Liver (tissue), 8 donors: ENCODE measurements at regions not wholly inside any gene's neighbourhood (a gene's known extent, or its start where the extent isn't known, plus 50 kb on each side); places are given as distances from the start of the nearest gene placed in this dataset.

Experiments
- DNase-seq: peaks from one replicate; pipeline ENCODE4 v3.0.0-alpha.2; 2017; ENCODE audit warnings: low spot score
- H3K27ac ChIP-seq, 2 donors: one replicate each; pipeline ENCODE4 v1.7.0; 2013; ENCODE audit warnings: inconsistent platforms in 2 of 2, low read length in 2 of 2, control low read depth in 1 of 2, low read depth in 1 of 2, mild to moderate bottlenecking in 1 of 2
- H3K27me3 ChIP-seq, 4 donors: one replicate each; pipeline versions ENCODE4 v1.6.1 to v1.7.0; 2013; ENCODE audit warnings: low read length in 3 of 4, inconsistent platforms in 1 of 4, mild to moderate bottlenecking in 1 of 4, moderate library complexity in 1 of 4; ENCODE audit not compliant: control insufficient read depth in 4 of 4, insufficient read depth in 4 of 4
- H3K36me3 ChIP-seq, 4 donors: one replicate each; pipeline versions ENCODE4 v1.6.1 to v1.7.0; 2013; ENCODE audit warnings: low read length in 3 of 4, mild to moderate bottlenecking in 3 of 4, low read depth in 1 of 4, moderate library complexity in 1 of 4; ENCODE audit not compliant: control insufficient read depth in 4 of 4, insufficient read depth in 3 of 4
- H3K4me1 ChIP-seq, 4 donors: one replicate each; pipeline versions ENCODE4 v1.6.1 to v1.7.0; 2013; ENCODE audit warnings: low read length in 3 of 4, mild to moderate bottlenecking in 3 of 4, moderate library complexity in 1 of 4; ENCODE audit not compliant: control insufficient read depth in 4 of 4, insufficient read depth in 4 of 4
- H3K4me3 ChIP-seq, 3 donors: one replicate each; pipeline versions ENCODE4 v1.6.1 to v1.7.0; 2013; ENCODE audit warnings: low read length in 3 of 3, control low read depth in 1 of 3, low read depth in 1 of 3, mild to moderate bottlenecking in 1 of 3
- H3K9ac ChIP-seq, 2 donors: one replicate each; pipeline ENCODE4 v1.7.0; 2013; ENCODE audit warnings: low read length in 2 of 2, mild to moderate bottlenecking in 2 of 2, moderate library complexity in 2 of 2, control low read depth in 1 of 2, low read depth in 1 of 2
- H3K9me3 ChIP-seq, 4 donors: one replicate each; pipeline versions ENCODE4 v1.6.1 to v1.7.0; 2013; ENCODE audit warnings: low read length in 3 of 4; ENCODE audit not compliant: control insufficient read depth in 4 of 4
- ATF3 ChIP-seq: IDR thresholded peaks from 2 replicates; pipeline ENCODE4 v1.6.1; 2016; ENCODE audit warnings: antibody characterized with exemption
- CTCF ChIP-seq: fragments of 150-350 bp; IDR thresholded peaks from 2 replicates; pipeline ENCODE4 v1.5.1; 2017; ENCODE audit warnings: improper control_type of control experiment, low read depth, low read length; ENCODE audit not compliant: missing input control
- EGR1 ChIP-seq, 2 donors: IDR thresholded peaks; 2 replicates each; pipeline ENCODE4 v1.6.1; 2016 to 2018; ENCODE audit warnings: antibody characterized with exemption in 2 of 2, low read depth in 2 of 2
- FOXA1 ChIP-seq: IDR thresholded peaks from 2 replicates; pipeline ENCODE4 v1.6.1; 2016; ENCODE audit warnings: antibody characterized with exemption
- FOXA2 ChIP-seq: IDR thresholded peaks from 2 replicates; pipeline ENCODE4 v1.6.1; 2016; ENCODE audit warnings: antibody characterized with exemption
- GABPA ChIP-seq, 2 donors: IDR thresholded peaks in 1 of 2; conservative IDR thresholded peaks in 1 of 2; 2 replicates each; pipeline ENCODE4 v1.6.1; 2016; ENCODE audit warnings: antibody characterized with exemption in 2 of 2, mild to moderate bottlenecking in 1 of 2, moderate library complexity in 1 of 2
- HNF4A ChIP-seq, 2 donors: conservative IDR thresholded peaks; 2 replicates each; pipeline ENCODE4 v1.6.1; 2016; ENCODE audit warnings: antibody characterized with exemption in 2 of 2, mild to moderate bottlenecking in 2 of 2
- HNF4G ChIP-seq: IDR thresholded peaks from 2 replicates; pipeline ENCODE4 v1.6.1; 2016; ENCODE audit warnings: antibody characterized with exemption
- JUND ChIP-seq, 2 donors: IDR thresholded peaks; 2 replicates each; pipeline ENCODE4 v1.6.1; 2016; ENCODE audit warnings: antibody characterized with exemption in 2 of 2
- NR2F2 ChIP-seq: IDR thresholded peaks from 2 replicates; pipeline ENCODE4 v1.6.1; 2016; ENCODE audit warnings: antibody characterized with exemption
- RAD21 ChIP-seq, 2 donors: IDR thresholded peaks; 2 replicates each; pipeline ENCODE4 v1.6.1; 2016; ENCODE audit warnings: antibody characterized with exemption in 2 of 2, mild to moderate bottlenecking in 2 of 2
- RXRA ChIP-seq, 2 donors: IDR thresholded peaks; 2 replicates each; pipeline ENCODE4 v1.6.1; 2017 to 2018; ENCODE audit warnings: antibody characterized with exemption in 2 of 2, mild to moderate bottlenecking in 1 of 2
- SP1 ChIP-seq: IDR thresholded peaks from 2 replicates; pipeline ENCODE4 v1.6.1; 2018; ENCODE audit warnings: antibody characterized with exemption, mild to moderate bottlenecking
- TAF1 ChIP-seq: conservative IDR thresholded peaks from 2 replicates; pipeline ENCODE4 v1.6.1; 2016; ENCODE audit warnings: antibody characterized with exemption, mild to moderate bottlenecking
- YY1 ChIP-seq: IDR thresholded peaks from 2 replicates; pipeline ENCODE4 v1.6.1; 2016; ENCODE audit warnings: antibody characterized with exemption, mild to moderate bottlenecking
- WGBS: extraction: QIAGEN DNeasy Blood & Tissue Kit; methylation state at CpG from one replicate; pipeline ENCODE4 v1.1.7; 2013; 5-methylcytosine and 5-hydroxymethylcytosine counted together
- TF ChIP-seq, protein P1 (sequence below): IDR thresholded peaks from 2 replicates; pipeline ENCODE4 v1.6.1; 2016; ENCODE audit warnings: antibody characterized with exemption
- TF ChIP-seq, protein P2 (sequence below): IDR thresholded peaks from 2 replicates; pipeline ENCODE4 v1.6.1; 2016; ENCODE audit warnings: antibody characterized with exemption
- TF ChIP-seq, protein P3 (sequence below): IDR thresholded peaks from 2 replicates; pipeline ENCODE4 v1.6.1; 2016; ENCODE audit warnings: antibody characterized with exemption, mild to moderate bottlenecking
- donor health status: healthy.
- donor health status: healthy.
- donor health status: healthy.
- donor health status: healthy.
- donor health status: healthy.

GRCh38 chr12:105977236-105977635, 161.5 kb downstream of the NUAK1 start:
- 95% methylated on average over 3 of the region's 3 CpGs for WGBS
- no peak overlapping the region for H3K27ac ChIP-seq
- no peak overlapping the region for H3K9ac ChIP-seq
- no peaks in the 10 kb centered on the region for H3K9me3 ChIP-seq
- no peak for TF ChIP-seq CTCF
- no peak for TF ChIP-seq FOXA1
- TF ChIP-seq TAF1, result no peak
- no peak for TF ChIP-seq ATF3
- TF ChIP-seq NR2F2, result no peak
- TF ChIP-seq HNF4G, result no peak
- TF ChIP-seq, protein P1, sequence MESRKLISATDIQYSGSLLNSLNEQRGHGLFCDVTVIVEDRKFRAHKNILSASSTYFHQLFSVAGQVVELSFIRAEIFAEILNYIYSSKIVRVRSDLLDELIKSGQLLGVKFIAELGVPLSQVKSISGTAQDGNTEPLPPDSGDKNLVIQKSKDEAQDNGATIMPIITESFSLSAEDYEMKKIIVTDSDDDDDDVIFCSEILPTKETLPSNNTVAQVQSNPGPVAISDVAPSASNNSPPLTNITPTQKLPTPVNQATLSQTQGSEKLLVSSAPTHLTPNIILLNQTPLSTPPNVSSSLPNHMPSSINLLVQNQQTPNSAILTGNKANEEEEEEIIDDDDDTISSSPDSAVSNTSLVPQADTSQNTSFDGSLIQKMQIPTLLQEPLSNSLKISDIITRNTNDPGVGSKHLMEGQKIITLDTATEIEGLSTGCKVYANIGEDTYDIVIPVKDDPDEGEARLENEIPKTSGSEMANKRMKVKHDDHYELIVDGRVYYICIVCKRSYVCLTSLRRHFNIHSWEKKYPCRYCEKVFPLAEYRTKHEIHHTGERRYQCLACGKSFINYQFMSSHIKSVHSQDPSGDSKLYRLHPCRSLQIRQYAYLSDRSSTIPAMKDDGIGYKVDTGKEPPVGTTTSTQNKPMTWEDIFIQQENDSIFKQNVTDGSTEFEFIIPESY, result no peak
- TF ChIP-seq SP1, result no peak
- TF ChIP-seq GABPA (IDR thresholded peaks at IDR 0.05 in 1 of 2, conservative IDR thresholded peaks at IDR 0.05 in 1 of 2), result no peak
- TF ChIP-seq, protein P2, sequence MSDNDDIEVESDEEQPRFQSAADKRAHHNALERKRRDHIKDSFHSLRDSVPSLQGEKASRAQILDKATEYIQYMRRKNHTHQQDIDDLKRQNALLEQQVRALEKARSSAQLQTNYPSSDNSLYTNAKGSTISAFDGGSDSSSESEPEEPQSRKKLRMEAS, result no peak
- TF ChIP-seq HNF4A (conservative IDR thresholded peaks at IDR 0.05), result no peak
- TF ChIP-seq, protein P3, sequence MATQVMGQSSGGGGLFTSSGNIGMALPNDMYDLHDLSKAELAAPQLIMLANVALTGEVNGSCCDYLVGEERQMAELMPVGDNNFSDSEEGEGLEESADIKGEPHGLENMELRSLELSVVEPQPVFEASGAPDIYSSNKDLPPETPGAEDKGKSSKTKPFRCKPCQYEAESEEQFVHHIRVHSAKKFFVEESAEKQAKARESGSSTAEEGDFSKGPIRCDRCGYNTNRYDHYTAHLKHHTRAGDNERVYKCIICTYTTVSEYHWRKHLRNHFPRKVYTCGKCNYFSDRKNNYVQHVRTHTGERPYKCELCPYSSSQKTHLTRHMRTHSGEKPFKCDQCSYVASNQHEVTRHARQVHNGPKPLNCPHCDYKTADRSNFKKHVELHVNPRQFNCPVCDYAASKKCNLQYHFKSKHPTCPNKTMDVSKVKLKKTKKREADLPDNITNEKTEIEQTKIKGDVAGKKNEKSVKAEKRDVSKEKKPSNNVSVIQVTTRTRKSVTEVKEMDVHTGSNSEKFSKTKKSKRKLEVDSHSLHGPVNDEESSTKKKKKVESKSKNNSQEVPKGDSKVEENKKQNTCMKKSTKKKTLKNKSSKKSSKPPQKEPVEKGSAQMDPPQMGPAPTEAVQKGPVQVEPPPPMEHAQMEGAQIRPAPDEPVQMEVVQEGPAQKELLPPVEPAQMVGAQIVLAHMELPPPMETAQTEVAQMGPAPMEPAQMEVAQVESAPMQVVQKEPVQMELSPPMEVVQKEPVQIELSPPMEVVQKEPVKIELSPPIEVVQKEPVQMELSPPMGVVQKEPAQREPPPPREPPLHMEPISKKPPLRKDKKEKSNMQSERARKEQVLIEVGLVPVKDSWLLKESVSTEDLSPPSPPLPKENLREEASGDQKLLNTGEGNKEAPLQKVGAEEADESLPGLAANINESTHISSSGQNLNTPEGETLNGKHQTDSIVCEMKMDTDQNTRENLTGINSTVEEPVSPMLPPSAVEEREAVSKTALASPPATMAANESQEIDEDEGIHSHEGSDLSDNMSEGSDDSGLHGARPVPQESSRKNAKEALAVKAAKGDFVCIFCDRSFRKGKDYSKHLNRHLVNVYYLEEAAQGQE, result no peak
- TF ChIP-seq RXRA (IDR thresholded peaks at IDR 0.05), result no peak
- no peak for TF ChIP-seq YY1
- TF ChIP-seq JUND (IDR thresholded peaks at IDR 0.05), result no peak
- no peak for TF ChIP-seq EGR1 (IDR thresholded peaks at IDR 0.05; ENCODE audit: low read depth in 2 of 2)
- TF ChIP-seq RAD21 (IDR thresholded peaks at IDR 0.05), result no peak
- no peaks in the 10 kb centered on the region for H3K36me3 ChIP-seq
- DNase-seq, result no peak
- H3K4me3 ChIP-seq, result no peak overlapping the region
- H3K4me1 ChIP-seq, result no peaks in the 10 kb centered on the region
- H3K27me3 ChIP-seq, result no peaks in the 10 kb centered on the region

GRCh38 chr12:105977652-105978051, 161.1 kb downstream of the NUAK1 start:
- H3K4me1 ChIP-seq, result no peaks in the 10 kb centered on the region
- 92% methylated on average over 1 of the region's 1 CpG for WGBS
- no peak overlapping the region for H3K27ac ChIP-seq
- no peak overlapping the region for H3K4me3 ChIP-seq
- DNase-seq, result no peak
- H3K27me3 ChIP-seq, result no peaks in the 10 kb centered on the region
- no peaks in the 10 kb centered on the region for H3K9me3 ChIP-seq
- H3K9ac ChIP-seq, result no peak overlapping the region
- H3K36me3 ChIP-seq, result no peaks in the 10 kb centered on the region
- TF ChIP-seq, protein P1, result no peak
- no peak for TF ChIP-seq HNF4A (conservative IDR thresholded peaks at IDR 0.05)
- TF ChIP-seq SP1, result no peak
- no peak for TF ChIP-seq RXRA (IDR thresholded peaks at IDR 0.05)
- TF ChIP-seq, protein P3, result no peak
- TF ChIP-seq ATF3, result no peak
- TF ChIP-seq RAD21 (IDR thresholded peaks at IDR 0.05), result no peak
- no peak for TF ChIP-seq JUND (IDR thresholded peaks at IDR 0.05)
- TF ChIP-seq HNF4G, result no peak
- TF ChIP-seq FOXA2, result no peak
- TF ChIP-seq, protein P2, result no peak
- no peak for TF ChIP-seq NR2F2
